Body of pancreas (tissue), 4 donors: ENCODE measurements at regions not wholly inside any gene's neighbourhood (a gene's known extent, or its start where the extent isn't known, plus 50 kb on each side); places are given as distances from the start of the nearest gene placed in this dataset.

Source experiments
- ATAC-seq: fragments of 150-250 bp; one replicate; pipeline ENCODE4 v1.9.1; 2016
- DNase-seq, 4 donors: peaks; one replicate each; pipeline ENCODE4 v3.0.0-alpha.2; 2019
- H3K27ac ChIP-seq, 4 donors: fragments of 200-600 bp; sonication (generic); 1 replicate in 3 of 4; 2 replicates in 1 of 4; pipeline versions ENCODE4 v1.5.1 to v1.6.1; 2016 to 2019; ENCODE audit warnings: mild to moderate bottlenecking in 1 of 4, mixed read lengths in 1 of 4, moderate library complexity in 1 of 4
- H3K27me3 ChIP-seq, 2 donors: fragments of 200-600 bp; sonication (generic); one replicate each; pipeline ENCODE4 v1.6.0; 2016; ENCODE audit warnings: mild to moderate bottlenecking in 1 of 2
- H3K36me3 ChIP-seq, 2 donors: fragments of 200-600 bp; sonication (generic); replicated peaks in 1 of 2; 2 replicates each; pipeline ENCODE4 v1.5.1; 2016; ENCODE audit warnings: low read depth in 2 of 2; ENCODE audit not compliant: insufficient read depth in 1 of 2
- H3K4me1 ChIP-seq: fragments of 200-600 bp; sonication (generic); one replicate; pipeline ENCODE4 v1.6.0; 2016
- H3K4me3 ChIP-seq, 2 donors: fragments of 200-600 bp; sonication (generic); 1 replicate in 1 of 2; 2 replicates in 1 of 2; pipeline ENCODE4 v1.5.1; 2016 to 2019
- H3K9me3 ChIP-seq, 3 donors: fragments of 200-600 bp; sonication (generic); 1 replicate in 2 of 3; 2 replicates in 1 of 3; pipeline ENCODE4 v1.5.1; 2016
- CTCF ChIP-seq, 7 experiments: fragments of 450-650 bp in 4 of 7; fragments of 200-600 bp in 3 of 7; sonication (generic) in 3 of 7; IDR thresholded peaks; one replicate each; pipeline ENCODE4 v1.5.1; 2016 to 2019; ENCODE audit warnings: antibody characterized with exemption in 7 of 7
- POLR2A ChIP-seq, 3 donors: fragments of 450-650 bp; IDR thresholded peaks; one replicate each; pipeline ENCODE4 v1.6.1; 2016; ENCODE audit warnings: antibody characterized with exemption in 3 of 3, mild to moderate bottlenecking in 2 of 3
- WGBS, 2 donors: methylation state at CpG; one replicate each; pipeline ENCODE4 v1.1.5; 2017; 5-methylcytosine and 5-hydroxymethylcytosine counted together
- intact Hi-C: fragments of 100-400 bp; cut with DNase I; formaldehyde crosslinking; loops from one replicate; pipeline ENCODE4 v1.15.1; 2023

DNA sequence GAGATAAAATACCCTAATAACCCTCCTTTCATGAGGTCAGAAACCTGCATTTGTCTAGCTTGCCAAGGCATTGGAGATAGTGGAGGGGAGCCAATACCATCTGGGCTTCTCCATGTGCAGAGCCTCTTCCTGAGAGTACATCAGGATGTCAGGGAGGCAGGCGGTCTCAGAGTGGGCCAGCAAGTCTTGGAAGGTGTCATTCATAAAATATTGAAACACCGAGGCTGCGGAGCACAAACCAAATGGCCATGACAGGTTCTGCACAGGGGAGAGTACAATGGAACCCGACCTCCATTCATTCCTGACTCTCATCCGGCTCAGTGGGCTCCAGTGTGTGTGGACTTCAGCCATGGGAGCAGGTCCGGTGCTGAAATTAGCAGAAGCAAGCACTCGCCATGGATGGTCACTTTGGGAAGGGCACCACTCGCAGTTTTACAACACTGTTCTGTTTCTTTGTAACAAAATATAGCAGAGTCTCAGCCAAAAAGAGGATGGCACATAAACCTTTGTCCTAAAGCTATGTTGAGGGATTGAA, 446.6 kb downstream of the SIPA1L2 start:
- H3K27ac ChIP-seq = no peak overlapping the region
- DNase-seq (no peak), ATAC-seq (no peak)
- no peaks in the 10 kb centered on the region for H3K36me3 ChIP-seq
- intact Hi-C loops = no loop called here
- WGBS, 2 donors = 60 to 65% methylated on average over 8 of the region's 8 CpGs
- no peaks in the 10 kb centered on the region for H3K9me3 ChIP-seq
- TF ChIP-seq POLR2A (IDR thresholded peaks at IDR 0.05) = no peak
- TF ChIP-seq CTCF (IDR thresholded peaks at IDR 0.05) = no peak
- H3K27me3 ChIP-seq = no peaks in the 10 kb centered on the region
- H3K4me3 ChIP-seq = no peak overlapping the region
- no peaks in the 10 kb centered on the region for H3K4me1 ChIP-seq

GRCh38 chr1:232182236-232182635, 447.7 kb downstream of the SIPA1L2 start:
- Histone ChIP-seq H3K27me3 (no peaks in the 10 kb centered on the region), H3K4me3 (no peak overlapping the region), H3K27ac (no peak overlapping the region), H3K4me1 (no peaks in the 10 kb centered on the region), H3K36me3 (no peaks in the 10 kb centered on the region), H3K9me3 (no peaks in the 10 kb centered on the region)
- intact Hi-C loops = no loop called here
- DNase-seq = no peak
- ATAC-seq = no peak
- WGBS, 2 donors = 49 to 52% methylated on average over 8 of the region's 8 CpGs
- TF ChIP-seq POLR2A (IDR thresholded peaks at IDR 0.05) (no peak), CTCF (IDR thresholded peaks at IDR 0.05) (no peak)

- intact Hi-C loops = no loop called here
- no peak for TF ChIP-seq CTCF (IDR thresholded peaks at IDR 0.05)
- TF ChIP-seq POLR2A (IDR thresholded peaks at IDR 0.05) = no peak
- H3K9me3 ChIP-seq = no peaks in the 10 kb centered on the region
- H3K4me3 ChIP-seq = no peak overlapping the region
- WGBS, 2 donors = 74 to 86% methylated on average over 3 of the region's 3 CpGs
- no peak for DNase-seq
- H3K27ac ChIP-seq = no peak overlapping the region
- H3K36me3 ChIP-seq = no peaks in the 10 kb centered on the region
- no peaks in the 10 kb centered on the region for H3K4me1 ChIP-seq
- no peak for ATAC-seq
- no peaks in the 10 kb centered on the region for H3K27me3 ChIP-seq
Measured at GRCh38 chr1:232180779-232181136, 449.2 kb downstream of the SIPA1L2 start.

DNA sequence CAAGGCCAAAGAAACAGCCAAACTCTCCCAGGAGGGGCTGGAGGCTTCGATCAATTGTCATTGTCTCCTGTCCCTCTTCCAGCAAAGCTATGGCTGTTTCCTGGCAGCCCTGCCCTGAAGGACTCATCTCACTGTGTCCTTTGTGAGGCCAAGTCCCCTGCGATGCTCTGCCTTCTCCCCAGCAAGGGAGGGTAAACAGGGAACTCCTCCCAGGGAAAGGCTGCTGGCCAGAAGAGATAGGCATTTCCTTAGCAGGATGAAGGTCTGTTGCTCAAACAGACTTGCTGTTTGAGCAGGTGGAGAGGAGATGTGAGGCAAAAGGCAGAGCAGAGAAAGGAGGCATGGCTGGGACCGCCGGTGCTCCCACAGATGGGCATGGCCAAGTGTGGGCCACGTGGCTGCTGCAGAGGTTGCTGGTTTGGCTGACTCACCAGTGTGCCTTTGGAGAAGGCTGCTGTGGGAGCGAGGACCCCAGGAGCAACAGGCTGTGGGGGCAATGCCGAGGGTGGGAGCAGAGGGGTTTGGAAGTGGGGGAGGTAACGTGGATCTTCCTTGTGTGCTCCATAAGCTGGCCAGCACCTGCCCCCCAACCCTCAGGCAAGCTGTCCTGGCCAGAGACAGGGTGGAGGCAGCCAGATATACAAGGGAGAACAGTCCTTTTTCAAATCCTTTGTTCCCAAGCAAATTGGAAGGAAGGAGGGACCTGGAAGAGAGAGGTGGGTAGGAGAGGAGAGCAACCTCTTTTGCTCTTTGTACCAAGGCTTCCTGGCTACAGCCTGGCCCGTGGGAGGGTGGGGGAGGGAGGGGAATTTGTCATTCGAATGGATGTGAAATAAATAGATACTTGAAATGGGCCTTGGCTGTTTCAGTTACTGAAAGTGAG, 449.8 kb downstream of the SIPA1L2 start:
- Histone ChIP-seq H3K4me1 (no peaks in the 10 kb centered on the region), H3K9me3 (no peaks in the 10 kb centered on the region), H3K27me3 (no peaks in the 10 kb centered on the region), H3K36me3 (no peaks in the 10 kb centered on the region), H3K4me3 (no peak overlapping the region), H3K27ac (no peak overlapping the region)
- 49 to 57% methylated on average over 10 of the region's 10 CpGs for WGBS, 2 donors
- no peak for DNase-seq
- TF ChIP-seq CTCF (IDR thresholded peaks at IDR 0.05) = no peak
- TF ChIP-seq POLR2A (IDR thresholded peaks at IDR 0.05) = no peak
- intact Hi-C loops = no loop called here
- ATAC-seq = no peak

- Histone ChIP-seq H3K27ac (no peak overlapping the region), H3K4me3 (no peak overlapping the region), H3K27me3 (no peaks in the 10 kb centered on the region), H3K4me1 (no peaks in the 10 kb centered on the region), H3K9me3 (no peaks in the 10 kb centered on the region), H3K36me3 (no peaks in the 10 kb centered on the region)
- 76 to 94% methylated on average over 2 of the region's 2 CpGs for WGBS, 2 donors
- TF ChIP-seq CTCF (IDR thresholded peaks at IDR 0.05) (no peak), POLR2A (IDR thresholded peaks at IDR 0.05) (no peak)
- DNase-seq = no peak
- intact Hi-C loops = no loop called here
- no peak for ATAC-seq
Measured at GRCh38 chr1:232178191-232178590, 451.7 kb downstream of the SIPA1L2 start.
